RPMI8226 (cell line): ENCODE measurements at regions not wholly inside any gene's neighbourhood (a gene's known extent, or its start where the extent isn't known, plus 50 kb on each side); places are given as distances from the start of the nearest gene placed in this dataset.

Source experiments
- DNase-seq: peaks from one replicate; pipeline ENCODE4 v3.0.0-alpha.2; 2015

DNA sequence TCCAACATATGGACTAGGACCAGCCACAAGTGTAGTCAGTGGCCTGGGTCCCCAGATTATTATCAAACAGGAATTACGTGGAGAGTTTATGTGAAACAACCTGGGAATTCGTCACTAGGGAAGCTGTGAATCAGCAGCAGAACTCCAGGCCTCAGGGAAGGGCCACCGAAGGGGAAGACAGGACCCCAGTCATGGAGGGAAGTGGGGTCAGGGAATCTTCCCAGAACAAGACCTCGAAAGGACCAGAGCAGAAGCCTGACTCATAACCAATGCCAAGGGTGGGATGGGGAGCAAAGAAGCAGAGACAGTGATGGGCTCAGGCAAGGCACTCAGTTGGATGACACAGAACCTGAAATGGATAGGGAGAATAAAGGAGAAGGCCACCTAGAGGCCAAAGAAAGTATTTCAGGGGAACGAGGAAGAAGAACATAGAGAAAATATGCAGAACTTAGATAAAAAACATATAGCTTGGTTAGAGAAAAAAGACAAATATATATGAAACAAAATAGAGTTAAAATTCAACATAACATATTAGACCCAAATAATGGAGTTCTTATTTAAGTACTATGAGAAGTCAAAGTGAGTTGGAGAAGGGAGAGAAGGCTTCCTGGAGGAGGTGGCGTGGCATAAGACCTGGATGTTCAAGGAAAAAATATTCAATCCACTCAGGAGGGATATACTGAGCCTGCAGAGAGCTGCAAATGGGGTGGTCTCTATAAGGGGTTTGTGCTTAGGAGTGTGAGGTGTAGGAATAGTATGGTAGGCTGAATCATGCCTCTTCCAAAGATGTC lies 66.7 kb upstream of the CAST start:
- DNase-seq, result peak; percentile 12

DNA sequence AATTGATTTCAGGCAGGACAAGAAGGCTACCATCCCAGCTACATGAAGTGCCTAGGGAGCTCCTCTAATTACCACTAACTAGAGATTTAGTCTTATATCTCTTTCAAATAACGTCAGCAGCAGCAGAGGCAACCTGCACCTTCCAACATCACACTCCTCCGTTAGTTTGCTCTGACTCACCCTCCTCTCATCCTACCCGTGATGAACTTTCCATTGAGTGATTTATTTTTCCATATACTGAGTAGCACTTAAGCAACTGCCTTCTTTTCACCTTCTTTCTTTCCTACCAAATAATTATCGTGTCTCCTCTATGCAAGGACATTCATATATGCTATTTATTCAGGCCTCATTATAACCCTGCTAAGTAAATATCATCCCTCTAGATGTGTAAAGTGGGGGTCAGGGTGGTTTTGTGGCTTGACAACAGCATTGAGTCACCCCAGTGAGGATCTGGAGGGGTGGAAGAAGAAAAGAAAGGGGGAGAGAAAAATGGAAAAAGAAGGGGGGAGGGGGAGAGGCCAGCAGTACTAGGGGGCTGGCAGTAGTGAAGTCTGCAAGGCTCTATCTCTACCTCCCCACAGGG lies 64.6 kb upstream of the CAST start:
- DNase-seq, result no peak

DNA sequence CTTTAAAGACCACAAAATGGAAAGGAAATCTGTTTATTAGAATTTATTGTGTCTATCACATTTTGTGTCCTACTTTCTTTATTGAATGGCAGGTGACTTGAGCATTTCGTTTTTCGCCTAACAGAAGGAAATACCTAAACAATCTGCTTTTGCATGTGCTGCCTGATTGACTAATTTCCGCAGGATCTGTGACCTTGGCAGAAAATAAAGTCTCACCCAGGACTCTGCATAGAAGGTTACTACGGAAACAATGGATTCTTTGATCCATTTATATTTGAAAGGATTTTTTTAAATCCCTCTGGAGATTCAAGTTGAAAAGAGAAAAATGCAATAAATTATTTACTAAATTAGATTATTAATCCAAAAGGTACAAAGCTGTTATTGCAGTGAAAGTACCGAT lies 61.0 kb upstream of the CAST start:
- DNase-seq, result no peak

DNA sequence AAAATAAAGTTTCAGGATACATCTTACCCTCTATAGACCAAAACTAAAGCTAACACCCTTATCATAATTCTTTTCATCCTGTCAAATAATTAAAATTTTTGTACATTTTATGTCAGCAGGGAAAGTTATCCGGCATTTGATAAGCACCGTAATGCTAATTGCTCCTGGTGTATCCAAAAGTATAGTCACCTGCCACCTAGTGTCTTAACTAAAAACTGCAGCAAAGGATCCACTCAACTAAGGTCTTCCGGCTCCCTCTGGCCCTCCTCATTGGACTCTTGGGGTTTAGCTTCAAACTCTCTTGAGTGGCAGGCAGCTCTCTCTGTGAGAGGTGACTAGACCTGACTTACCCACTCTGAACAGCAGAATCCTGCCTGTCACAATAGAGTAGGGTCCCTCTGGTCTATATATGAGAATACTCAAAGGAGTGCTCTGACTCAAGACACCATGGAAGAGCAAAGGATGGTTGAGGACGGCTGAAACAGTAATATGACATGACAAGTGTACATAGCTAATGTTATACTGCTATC lies 60.4 kb upstream of the CAST start:
- DNase-seq, result peak; percentile 82

DNA sequence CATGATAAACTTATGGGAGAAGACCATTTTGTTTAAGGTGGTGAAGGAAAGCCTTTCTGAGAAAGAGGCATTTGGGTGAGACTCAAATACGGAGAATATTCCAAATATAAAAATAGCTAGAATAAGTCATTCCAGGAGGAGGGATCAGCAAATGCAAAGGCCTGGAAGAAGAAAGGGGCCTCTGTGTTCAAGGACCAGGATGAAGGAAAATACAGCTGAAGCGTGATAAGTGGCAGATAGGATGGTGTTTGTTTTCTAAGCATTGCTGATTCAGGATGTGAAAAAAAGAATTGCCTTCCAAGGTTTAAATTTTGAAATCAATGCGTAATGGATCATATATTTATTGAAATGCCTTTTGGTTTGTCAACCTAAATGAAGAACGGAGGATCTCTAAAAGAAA lies 59.4 kb upstream of the CAST start:
- DNase-seq, result no peak

DNA sequence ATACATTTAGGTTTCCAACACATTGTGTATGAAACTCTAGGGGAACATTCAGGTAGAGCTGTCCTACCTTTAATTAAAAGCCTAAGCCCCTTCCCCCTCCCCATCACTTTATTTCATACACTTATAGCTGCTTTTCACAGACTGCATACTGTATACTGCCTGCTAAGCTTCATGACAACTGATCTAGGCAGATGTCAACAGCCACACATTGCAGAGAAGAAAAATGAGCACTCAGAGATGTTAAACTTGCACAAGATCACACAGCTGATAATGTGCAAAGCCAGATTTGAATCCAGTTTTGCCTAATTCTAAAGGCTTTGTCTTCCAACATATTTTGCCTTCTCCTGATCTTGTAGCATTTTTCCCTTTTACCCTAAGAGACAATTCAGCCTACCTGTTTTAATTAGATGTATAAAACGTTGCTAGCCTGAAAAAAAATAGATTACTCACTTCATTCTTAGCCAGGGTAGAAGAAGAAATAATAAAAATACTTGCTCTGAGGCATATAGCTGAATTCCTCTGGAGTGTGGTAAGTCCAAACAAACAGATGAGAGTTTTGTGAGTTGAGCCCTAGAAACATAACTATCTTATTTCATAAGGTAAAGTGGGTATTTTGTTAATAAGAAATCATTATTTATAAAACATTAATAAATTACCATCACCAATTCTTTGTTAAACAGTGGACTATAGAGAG lies 56.9 kb upstream of the CAST start:
- DNase-seq, result no peak

DNA sequence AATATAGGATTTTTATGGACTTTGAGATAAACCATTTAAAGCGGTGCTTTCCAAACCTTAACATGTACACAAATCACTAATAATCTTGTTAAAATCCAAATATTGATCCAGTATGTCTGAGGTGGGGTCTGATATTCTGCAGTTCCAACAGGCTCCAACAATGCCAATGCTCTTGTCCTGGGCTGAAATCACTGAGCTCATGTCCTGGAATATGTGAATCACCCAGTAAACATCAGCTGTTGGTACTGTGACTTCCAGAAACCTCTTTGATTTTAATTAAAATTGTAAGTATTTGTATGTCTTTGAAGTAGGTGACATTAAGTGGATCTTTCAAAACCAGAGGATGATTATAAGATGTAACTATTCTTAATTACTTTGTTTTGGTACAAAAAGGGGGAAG lies 52.8 kb upstream of the CAST start:
- DNase-seq, result no peak

DNA sequence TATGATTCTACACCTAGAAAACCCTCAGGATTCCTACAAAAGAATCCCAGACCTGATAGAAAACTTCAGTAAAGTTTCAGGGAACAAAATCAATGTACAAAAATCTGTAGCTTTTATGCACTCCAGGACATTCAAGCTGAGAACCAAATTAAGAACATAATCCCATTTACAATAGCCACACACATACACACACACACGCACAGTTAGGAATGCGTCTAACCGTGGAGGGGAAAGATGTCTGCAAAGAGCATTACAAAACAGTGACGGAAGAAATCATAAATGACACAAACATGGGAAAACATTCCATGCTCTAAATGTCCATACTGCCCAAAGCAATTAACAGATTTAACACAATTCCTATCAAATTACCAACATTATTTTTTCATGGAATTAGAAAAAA lies 51.4 kb upstream of the CAST start:
- no peak for DNase-seq

DNA sequence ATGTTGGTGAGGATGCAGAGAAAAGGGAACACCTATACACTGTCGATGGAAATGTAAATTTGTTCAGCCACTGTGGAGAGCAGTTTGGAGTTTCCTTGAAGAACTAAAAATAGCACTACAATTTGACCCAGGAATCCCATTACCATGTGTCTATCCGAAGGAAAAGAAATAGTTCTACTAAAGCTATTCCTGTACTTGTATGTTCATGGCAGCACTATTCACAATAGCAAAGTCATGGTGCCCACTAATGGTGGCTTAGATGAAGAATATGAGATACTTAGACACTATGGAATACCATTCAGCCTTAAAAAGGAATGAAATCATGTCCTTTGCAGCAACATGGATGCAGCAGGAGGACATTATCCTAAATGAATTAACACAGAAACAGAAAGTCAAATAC lies 50.2 kb upstream of the CAST start:
- DNase-seq, result no peak
